ENCODE measurements at regions not wholly inside any gene's neighbourhood (a gene's known extent, or its start where the extent isn't known, plus 50 kb on each side); places are given as distances from the start of the nearest gene placed in this dataset.

DNA sequence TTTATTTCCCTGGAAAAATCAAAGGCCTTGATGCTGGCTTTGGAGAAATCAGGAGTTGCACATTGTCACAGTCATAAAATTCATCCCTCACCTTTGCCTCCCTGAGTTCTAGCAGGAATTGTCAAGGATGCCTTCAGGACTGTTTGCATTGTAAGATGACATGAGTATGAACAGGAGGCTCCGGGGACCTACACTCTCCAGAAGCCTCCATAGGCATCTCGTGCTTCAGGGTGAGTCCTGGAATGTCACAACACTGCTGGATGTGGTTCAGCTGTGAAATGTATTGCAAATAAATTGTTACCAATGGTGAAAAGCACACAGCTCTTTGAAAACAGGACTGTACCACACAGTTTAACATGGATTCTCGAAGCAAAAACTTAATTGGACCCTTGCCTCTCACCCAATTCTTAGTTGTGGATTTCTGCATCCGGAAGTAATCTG, 535.4 kb upstream of the C16orf82 start:
- TF ChIP-seq, protein P1, sequence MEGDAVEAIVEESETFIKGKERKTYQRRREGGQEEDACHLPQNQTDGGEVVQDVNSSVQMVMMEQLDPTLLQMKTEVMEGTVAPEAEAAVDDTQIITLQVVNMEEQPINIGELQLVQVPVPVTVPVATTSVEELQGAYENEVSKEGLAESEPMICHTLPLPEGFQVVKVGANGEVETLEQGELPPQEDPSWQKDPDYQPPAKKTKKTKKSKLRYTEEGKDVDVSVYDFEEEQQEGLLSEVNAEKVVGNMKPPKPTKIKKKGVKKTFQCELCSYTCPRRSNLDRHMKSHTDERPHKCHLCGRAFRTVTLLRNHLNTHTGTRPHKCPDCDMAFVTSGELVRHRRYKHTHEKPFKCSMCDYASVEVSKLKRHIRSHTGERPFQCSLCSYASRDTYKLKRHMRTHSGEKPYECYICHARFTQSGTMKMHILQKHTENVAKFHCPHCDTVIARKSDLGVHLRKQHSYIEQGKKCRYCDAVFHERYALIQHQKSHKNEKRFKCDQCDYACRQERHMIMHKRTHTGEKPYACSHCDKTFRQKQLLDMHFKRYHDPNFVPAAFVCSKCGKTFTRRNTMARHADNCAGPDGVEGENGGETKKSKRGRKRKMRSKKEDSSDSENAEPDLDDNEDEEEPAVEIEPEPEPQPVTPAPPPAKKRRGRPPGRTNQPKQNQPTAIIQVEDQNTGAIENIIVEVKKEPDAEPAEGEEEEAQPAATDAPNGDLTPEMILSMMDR (conservative IDR thresholded peaks at IDR 0.05 in 1 of 2, IDR thresholded peaks at IDR 0.05 in 1 of 2; ENCODE audit: low read depth in 1 of 2, low read length in 2 of 2), result no peak
- no peak for TF ChIP-seq EZH2 (IDR thresholded peaks at IDR 0.05; ENCODE audit: low read length, missing control alignments)

All from fibroblast of lung (primary cell).